H1 (cell line): ENCODE measurements at regions not wholly inside any gene's neighbourhood (a gene's known extent, or its start where the extent isn't known, plus 50 kb on each side); places are given as distances from the start of the nearest gene placed in this dataset.

Experiments
- BRCA1 ChIP-seq: IDR thresholded peaks from 2 replicates; pipeline ENCODE4 v1.6.1; 2012; ENCODE audit warnings: low read depth, low read length, improper control_type of control experiment
- FOSL1 ChIP-seq: IDR thresholded peaks from 2 replicates; pipeline ENCODE4 v1.6.1; 2011; ENCODE audit warnings: mild to moderate bottlenecking, low read depth, low read length, moderate library complexity; ENCODE audit not compliant: insufficient read depth
- NANOG ChIP-seq: IDR thresholded peaks from 2 replicates; pipeline ENCODE4 v1.6.1; 2011; ENCODE audit warnings: low read length, low read depth, mild to moderate bottlenecking, inconsistent platforms; ENCODE audit not compliant: insufficient read depth, poor library complexity, severe bottlenecking
- POLR2A ChIP-seq, 2 experiments: IDR thresholded peaks; 1 replicate in 1 of 2; 2 replicates in 1 of 2; pipeline ENCODE4 v1.6.1; 2011; ENCODE audit warnings: low read depth in 2 of 2, low read length in 2 of 2, mild to moderate bottlenecking in 2 of 2; ENCODE audit errors: control extremely low read depth in 1 of 2

DNA sequence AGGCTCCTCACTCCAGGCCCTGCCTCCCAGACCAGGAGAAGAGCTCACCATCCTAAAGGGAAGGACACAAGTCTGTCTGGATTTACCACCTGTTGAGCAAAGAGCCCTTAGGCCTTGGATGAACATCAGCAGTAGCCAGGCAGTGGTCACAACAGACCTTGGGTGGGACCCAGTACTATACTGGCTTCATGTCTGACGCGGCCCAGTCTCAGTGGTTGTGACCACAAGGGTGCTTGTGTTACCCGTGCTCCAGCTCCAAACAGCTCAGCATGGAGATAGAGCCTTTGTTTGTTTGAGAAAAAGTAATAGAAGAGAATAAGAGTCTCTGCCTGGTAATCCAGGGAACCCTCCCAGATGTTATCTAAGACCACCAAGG is 617.4 kb downstream of the BRINP1 start (continued):
- TF ChIP-seq FOSL1 (no peak), NANOG (no peak), BRCA1 (no peak), POLR2A (IDR thresholded peaks at IDR 0.05; ENCODE audit: control extremely low read depth in 1 of 2, low read depth in 2 of 2, low read length in 2 of 2) (no peak)
- TF ChIP-seq, all 59 proteins: peak for 0
